ENCODE measurements at regions not wholly inside any gene's neighbourhood (a gene's known extent, or its start where the extent isn't known, plus 50 kb on each side); places are given as distances from the start of the nearest gene placed in this dataset.
"Not testable (repeated sequence)": the region's sequence is repeated elsewhere in the genome, so short reads cannot be mapped to it uniquely, and the experiment has no call there.

GRCh38 chr2:215889240-215889969 lies 123.9 kb downstream of the MREG start:
- H3K4me3 Mint-ChIP-seq, DNase-seq, CTCF ChIA-PET, H3K27ac Mint-ChIP-seq, H3K36me3 Mint-ChIP-seq, H3K9me3 Mint-ChIP-seq, H3K4me1 Mint-ChIP-seq: not testable (repeated sequence)
- peaks cover 13% of the 10 kb centered on the region for H3K27me3 Mint-ChIP-seq

GRCh38 chr2:215888680-215889079 lies 124.7 kb downstream of the MREG start:
- no peak for DNase-seq
- CTCF ChIA-PET, result no interaction called here
- Mint-ChIP-seq H3K4me3 (no peak overlapping the region), H3K4me1 (no peaks in the 10 kb centered on the region), H3K9me3 (no peaks in the 10 kb centered on the region), H3K27me3 (peaks cover 13% of the 10 kb centered on the region), H3K36me3 (no peaks in the 10 kb centered on the region), H3K27ac (no peak overlapping the region)

- Mint-ChIP-seq H3K4me1 (no peaks in the 10 kb centered on the region), H3K9me3 (no peaks in the 10 kb centered on the region), H3K4me3 (no peak overlapping the region), H3K36me3 (no peaks in the 10 kb centered on the region), H3K27me3 (peaks cover 13% of the 10 kb centered on the region), H3K27ac (no peak overlapping the region)
- CTCF ChIA-PET, result no interaction called here
- no peak for DNase-seq
Measured at GRCh38 chr2:215887303-215887702, 126.0 kb downstream of the MREG start.

- CTCF ChIA-PET, result interaction anchor here (0.9 kb wide), 1 partner anchor 58 kb away, joined by 3 read pairs; no protein-coding TSS in a partner anchor
- Mint-ChIP-seq H3K4me1 (no peaks in the 10 kb centered on the region), H3K36me3 (no peaks in the 10 kb centered on the region), H3K4me3 (no peak overlapping the region), H3K9me3 (no peaks in the 10 kb centered on the region), H3K27ac (no peak overlapping the region), H3K27me3 (peaks cover 9% of the 10 kb centered on the region)
- DNase-seq, result no peak
Measured at GRCh38 chr2:215886022-215886421, 127.3 kb downstream of the MREG start.

GRCh38 chr2:215885536-215885935 lies 127.8 kb downstream of the MREG start:
- no peaks in the 10 kb centered on the region for H3K9me3 Mint-ChIP-seq
- H3K4me1 Mint-ChIP-seq, result no peaks in the 10 kb centered on the region
- no peak for DNase-seq
- no peaks in the 10 kb centered on the region for H3K36me3 Mint-ChIP-seq
- CTCF ChIA-PET, result no interaction called here
- no peak overlapping the region for H3K27ac Mint-ChIP-seq
- no peak overlapping the region for H3K4me3 Mint-ChIP-seq
- H3K27me3 Mint-ChIP-seq, result peaks cover 9% of the 10 kb centered on the region

GRCh38 chr2:215884451-215885087 lies 128.8 kb downstream of the MREG start:
- Mint-ChIP-seq H3K9me3 (no peaks in the 10 kb centered on the region), H3K4me1 (no peaks in the 10 kb centered on the region), H3K36me3 (no peaks in the 10 kb centered on the region), H3K4me3 (no peak overlapping the region), H3K27me3 (peaks cover 14% of the 10 kb centered on the region), H3K27ac (no peak overlapping the region)
- DNase-seq, result no peak
- CTCF ChIA-PET, result interaction anchor here (0.7 kb wide), 1 partner anchor 73 kb away, joined by 3 read pairs; no protein-coding TSS in a partner anchor

- H3K27me3 Mint-ChIP-seq, result peaks cover 16% of the 10 kb centered on the region
- CTCF ChIA-PET, result interaction anchor here (0.7 kb wide), 1 partner anchor 74 kb away, joined by 3 read pairs; no protein-coding TSS in a partner anchor
Measured at GRCh38 chr2:215883799-215884198, 129.6 kb downstream of the MREG start.

GRCh38 chr2:215882689-215883088 lies 130.7 kb downstream of the MREG start:
- no peak for DNase-seq
- Mint-ChIP-seq H3K4me1 (no peaks in the 10 kb centered on the region), H3K27ac (no peak overlapping the region), H3K27me3 (peaks cover 14% of the 10 kb centered on the region), H3K36me3 (no peaks in the 10 kb centered on the region), H3K4me3 (no peak overlapping the region), H3K9me3 (no peaks in the 10 kb centered on the region)
- CTCF ChIA-PET, result no interaction called here

More at GRCh38 chr2:215883799-215884198, 129.6 kb downstream of the MREG start:
- no peak for DNase-seq
- Mint-ChIP-seq H3K9me3 (no peaks in the 10 kb centered on the region), H3K4me1 (no peaks in the 10 kb centered on the region), H3K27ac (no peak overlapping the region), H3K36me3 (no peaks in the 10 kb centered on the region), H3K4me3 (no peak overlapping the region)

- Mint-ChIP-seq H3K9me3 (no peaks in the 10 kb centered on the region), H3K4me3 (no peak overlapping the region), H3K36me3 (no peaks in the 10 kb centered on the region), H3K4me1 (no peaks in the 10 kb centered on the region), H3K27me3 (peaks cover 9% of the 10 kb centered on the region), H3K27ac (no peak overlapping the region)
- CTCF ChIA-PET, result no interaction called here
- DNase-seq, result no peak
Measured at GRCh38 chr2:215881582-215881981, 131.8 kb downstream of the MREG start.

- CTCF ChIA-PET, result no interaction called here
- H3K27ac Mint-ChIP-seq, result no peak overlapping the region
- H3K4me3 Mint-ChIP-seq, result no peak overlapping the region
- no peaks in the 10 kb centered on the region for H3K4me1 Mint-ChIP-seq
- no peak for DNase-seq
- H3K9me3 Mint-ChIP-seq, result no peaks in the 10 kb centered on the region
- peaks cover 15% of the 10 kb centered on the region for H3K27me3 Mint-ChIP-seq
- H3K36me3 Mint-ChIP-seq, result no peaks in the 10 kb centered on the region
Measured at GRCh38 chr2:215880970-215881369, 132.4 kb downstream of the MREG start.

- Mint-ChIP-seq H3K4me1 (no peaks in the 10 kb centered on the region), H3K36me3 (no peaks in the 10 kb centered on the region), H3K27ac (no peak overlapping the region), H3K9me3 (no peaks in the 10 kb centered on the region), H3K27me3 (peaks cover 17% of the 10 kb centered on the region), H3K4me3 (no peak overlapping the region)
- CTCF ChIA-PET, result no interaction called here
- no peak for DNase-seq
Measured at GRCh38 chr2:215879977-215880940, 133.1 kb downstream of the MREG start.

- Mint-ChIP-seq H3K9me3 (no peaks in the 10 kb centered on the region), H3K4me3 (no peak overlapping the region), H3K27me3 (peaks cover 17% of the 10 kb centered on the region), H3K36me3 (no peaks in the 10 kb centered on the region), H3K27ac (no peak overlapping the region), H3K4me1 (no peaks in the 10 kb centered on the region)
- CTCF ChIA-PET, result no interaction called here
- no peak for DNase-seq
Measured at GRCh38 chr2:215879331-215879730, 134.0 kb downstream of the MREG start.

- no peak overlapping the region for H3K27ac Mint-ChIP-seq
- CTCF ChIA-PET, result no interaction called here
- H3K9me3 Mint-ChIP-seq, result no peaks in the 10 kb centered on the region
- H3K4me3 Mint-ChIP-seq, result no peak overlapping the region
- H3K36me3 Mint-ChIP-seq, result no peaks in the 10 kb centered on the region
- peaks cover 17% of the 10 kb centered on the region for H3K27me3 Mint-ChIP-seq
- DNase-seq, result no peak
- no peaks in the 10 kb centered on the region for H3K4me1 Mint-ChIP-seq
Measured at GRCh38 chr2:215878476-215879063, 134.8 kb downstream of the MREG start.

- no peak for DNase-seq
- Mint-ChIP-seq H3K9me3 (no peaks in the 10 kb centered on the region), H3K36me3 (no peaks in the 10 kb centered on the region), H3K27ac (no peak overlapping the region), H3K4me3 (no peak overlapping the region), H3K4me1 (no peaks in the 10 kb centered on the region), H3K27me3 (peaks cover 25% of the 10 kb centered on the region)
- CTCF ChIA-PET, result no interaction called here
Measured at GRCh38 chr2:215876937-215877238, 136.5 kb downstream of the MREG start.

All from activated naive CD4-positive, alpha-beta T cell treated with anti-CD3 and anti-CD28 coated beads, Interleukin-2, amount 10 ng/mL, durations not matched to agents 7 days and 5 days (primary cell).